ENCODE measurements at regions not wholly inside any gene's neighbourhood (a gene's known extent, or its start where the extent isn't known, plus 50 kb on each side); places are given as distances from the start of the nearest gene placed in this dataset.

GRCh38 chr6:141209890-141210289 lies 922.8 kb upstream of the GJE1 start:
- TF ChIP-seq CTCF (IDR thresholded peaks at IDR 0.05; ENCODE audit: poor library complexity) (no peak), EZH2phosphoT487 (IDR thresholded peaks at IDR 0.05; ENCODE audit: low read depth, severe bottlenecking, unreplicated experiment) (no peak), EZH2 (IDR thresholded peaks at IDR 0.05; ENCODE audit: borderline replicate concordance) (no peak)

Measured in hepatocyte (in vitro differentiated cells).